IPS-NIHi7 (cell line): ENCODE measurements at regions not wholly inside any gene's neighbourhood (a gene's known extent, or its start where the extent isn't known, plus 50 kb on each side); places are given as distances from the start of the nearest gene placed in this dataset.

Experiments used
- DNase-seq: peaks from one replicate; pipeline ENCODE4 v3.0.0; 2012; ENCODE audit warnings: mixed read lengths; ENCODE audit errors: extremely low spot score

DNA sequence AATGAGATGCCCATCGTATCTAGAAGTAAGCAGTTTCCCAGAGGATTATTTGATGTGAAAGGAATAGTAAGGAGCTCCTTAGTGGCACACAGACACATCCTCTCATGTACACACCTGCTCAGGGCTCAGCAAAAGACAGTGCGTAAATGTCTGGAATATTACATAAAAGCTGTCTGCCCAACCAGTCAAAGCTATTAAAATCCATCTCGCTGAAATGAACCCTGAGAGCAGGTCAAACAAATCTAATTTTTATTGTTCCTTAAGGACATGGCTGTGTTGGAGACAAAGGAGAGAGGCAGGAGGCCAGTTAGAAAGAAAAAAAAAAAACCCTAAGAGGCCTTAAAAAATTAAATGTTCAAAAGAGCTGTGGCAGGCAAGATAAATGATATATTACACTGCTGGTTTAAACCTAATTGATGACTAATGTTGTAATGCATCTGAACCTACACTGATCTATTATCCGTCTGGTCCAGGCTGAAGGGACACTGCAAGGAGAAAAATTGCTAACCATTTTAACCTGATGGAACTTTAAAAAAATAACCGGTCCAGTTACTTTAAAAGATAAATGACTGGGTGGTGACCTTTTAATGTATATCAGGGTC lies 58.5 kb upstream of the FGGY start:
- DNase-seq = no peak

DNA sequence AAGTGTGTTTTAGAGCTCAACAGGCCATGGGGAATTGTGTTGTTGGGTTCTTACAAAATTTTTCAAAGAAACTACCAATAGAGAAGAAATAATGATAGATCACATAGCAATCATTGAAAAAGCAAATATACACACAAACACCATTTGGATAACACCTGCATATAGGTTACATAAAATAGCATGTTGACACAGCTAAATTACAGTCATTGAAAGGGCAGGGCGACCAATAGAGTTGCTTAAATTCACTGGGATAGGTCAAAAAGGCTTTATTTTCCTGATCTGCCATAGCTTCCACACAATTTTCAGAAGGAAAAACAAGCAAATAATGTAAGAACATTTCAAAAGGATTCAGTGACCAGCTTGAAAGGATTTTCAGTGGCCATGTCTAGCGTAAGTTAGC lies 57.9 kb upstream of the FGGY start:
- no peak for DNase-seq

DNA sequence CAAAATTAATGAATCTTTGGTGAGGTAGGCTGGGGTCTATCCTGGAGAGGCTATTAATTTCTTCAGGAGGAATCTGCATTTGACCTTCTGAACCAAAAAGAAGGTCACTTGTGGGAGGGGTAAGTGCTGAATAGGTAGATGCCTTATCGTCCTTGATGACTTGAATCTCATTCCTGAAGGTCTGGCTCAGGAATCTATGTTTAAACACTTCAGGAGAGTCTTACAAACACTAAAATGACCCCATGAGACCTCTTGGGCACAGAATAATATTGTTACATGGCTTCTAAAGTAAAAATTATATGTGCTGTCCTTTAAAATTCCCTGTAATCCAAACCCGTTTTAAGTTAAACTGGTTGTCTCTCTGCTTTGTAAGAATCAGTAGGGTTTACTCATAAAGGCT lies 55.0 kb upstream of the FGGY start:
- no peak for DNase-seq

DNA sequence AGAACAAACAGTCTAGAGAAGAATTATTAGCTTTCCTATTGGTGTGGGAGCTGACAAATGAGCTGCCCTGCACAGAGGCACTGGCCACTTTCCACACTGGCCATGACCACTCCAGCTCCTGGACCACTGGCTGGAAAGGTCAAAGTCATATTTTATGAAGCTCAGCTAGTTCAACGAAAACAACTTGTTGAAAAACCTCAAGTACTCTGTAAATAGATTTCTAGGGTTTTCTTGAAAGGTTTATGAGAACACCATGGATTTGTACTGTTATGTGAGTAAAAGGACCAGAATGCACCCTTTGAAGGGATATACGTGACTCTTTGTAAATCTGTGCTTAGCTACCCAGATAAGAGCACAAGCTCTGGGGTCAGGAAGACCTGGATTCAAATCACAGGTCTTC lies 54.5 kb upstream of the FGGY start:
- no peak for DNase-seq

DNA sequence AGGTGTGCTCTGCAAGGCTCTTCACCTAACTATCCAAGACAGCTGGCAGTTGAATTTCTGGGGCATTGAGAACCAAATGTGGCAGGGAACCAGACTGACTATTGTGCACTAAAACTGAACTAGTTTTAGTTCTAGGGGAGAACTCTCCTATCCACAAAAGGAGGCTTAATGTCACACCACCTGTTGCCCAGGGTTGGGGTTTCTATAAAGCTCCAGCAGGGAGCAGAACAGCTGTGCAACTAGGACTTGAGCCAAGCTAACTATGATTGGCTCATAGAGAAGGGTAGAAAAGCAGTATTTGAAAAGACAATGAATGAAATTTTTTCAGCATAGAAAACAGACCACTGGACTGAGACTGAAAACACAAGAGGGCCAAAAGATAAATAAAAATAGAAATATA lies 53.3 kb upstream of the FGGY start:
- DNase-seq = no peak

DNA sequence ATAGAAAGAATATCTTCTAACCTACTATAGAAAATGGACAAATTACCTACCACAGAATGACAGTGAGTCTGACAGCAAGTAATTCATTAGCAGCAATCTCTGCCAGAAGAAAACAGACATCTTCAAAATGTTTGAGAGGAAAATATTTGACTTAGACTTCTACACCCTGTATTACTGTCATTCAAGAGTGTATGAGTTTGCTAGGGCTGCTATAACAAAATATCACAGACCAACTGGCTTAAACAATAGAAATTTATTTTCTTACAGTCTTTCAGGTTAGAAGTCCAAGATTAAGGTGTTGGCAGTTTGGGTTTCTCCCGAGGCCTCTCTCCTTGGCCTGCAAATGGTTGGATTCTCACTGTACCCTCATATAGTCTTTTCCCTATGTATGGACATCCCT lies 52.9 kb upstream of the FGGY start:
- no peak for DNase-seq

DNA sequence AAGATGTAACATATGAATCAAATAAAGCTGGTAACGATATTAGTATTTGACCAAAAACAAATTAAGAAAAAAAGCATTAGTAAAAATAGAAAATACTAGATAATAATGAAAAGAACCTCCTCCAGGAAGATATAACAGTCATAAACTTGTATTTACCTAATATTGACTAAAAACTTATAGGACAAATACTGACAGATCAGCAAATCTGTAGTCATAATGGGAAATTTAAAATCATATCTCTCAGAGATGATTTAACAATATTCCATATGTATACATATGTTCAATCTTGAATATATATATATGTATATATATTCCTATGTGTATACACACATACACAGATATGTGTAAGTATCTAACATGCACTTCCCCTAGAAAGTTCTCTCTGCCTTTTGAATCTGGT lies 52.0 kb upstream of the FGGY start:
- no peak for DNase-seq
